ENCODE measurements at regions not wholly inside any gene's neighbourhood (a gene's known extent, or its start where the extent isn't known, plus 50 kb on each side); places are given as distances from the start of the nearest gene placed in this dataset.

DNA sequence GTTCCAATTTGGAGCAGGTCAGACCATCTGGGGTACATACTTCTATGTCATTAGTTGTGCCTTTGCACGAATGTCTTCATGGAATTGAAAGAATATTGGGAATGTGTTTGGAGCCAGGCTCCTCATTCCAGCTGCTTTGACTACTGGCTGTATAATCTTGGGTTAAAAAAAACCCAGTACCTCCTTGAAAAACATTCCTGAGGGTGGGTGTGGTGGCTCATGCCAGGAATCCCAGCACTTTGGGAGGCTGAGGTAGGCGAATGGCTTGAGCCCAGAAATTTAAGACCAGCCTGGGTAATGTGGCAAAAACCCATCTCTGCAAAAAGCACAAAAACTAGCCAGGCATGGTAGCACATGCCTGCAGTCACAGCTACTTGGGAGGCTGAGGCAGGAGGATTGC, 125.6 kb downstream of the TTC8 start:
- Histone ChIP-seq H3K27ac (no peak overlapping the region), H3K9ac (no peak overlapping the region), H3K4me2 (no peak overlapping the region), H4K20me1 (ENCODE audit: low read depth) (no peaks in the 10 kb centered on the region), H3K27me3 (no peaks in the 10 kb centered on the region), H3K4me1 (no peaks in the 10 kb centered on the region), H3F3A (ENCODE audit: low read depth) (no peaks in the 10 kb centered on the region), H3K79me2 (ENCODE audit: low read depth) (no peaks in the 10 kb centered on the region), H3K4me3 (no peak overlapping the region), H2AFZ (replicated peaks) (no peak overlapping the region), H3K36me3 (no peaks in the 10 kb centered on the region), H3K9me3 (ENCODE audit: low read depth) (no peaks in the 10 kb centered on the region)
- H3K4me1 Mint-ChIP-seq: no peaks in the 10 kb centered on the region
- no peak overlapping the region for H3K4me3 Mint-ChIP-seq
- H3K27ac Mint-ChIP-seq: no peak overlapping the region
- peaks cover 11% of the 10 kb centered on the region for H3K9me3 Mint-ChIP-seq
- H3K36me3 Mint-ChIP-seq: no peaks in the 10 kb centered on the region
- H3K27me3 Mint-ChIP-seq (ENCODE audit: insufficient read depth, low read depth): peaks cover 3% of the 10 kb centered on the region
- TF ChIP-seq, protein P1, sequence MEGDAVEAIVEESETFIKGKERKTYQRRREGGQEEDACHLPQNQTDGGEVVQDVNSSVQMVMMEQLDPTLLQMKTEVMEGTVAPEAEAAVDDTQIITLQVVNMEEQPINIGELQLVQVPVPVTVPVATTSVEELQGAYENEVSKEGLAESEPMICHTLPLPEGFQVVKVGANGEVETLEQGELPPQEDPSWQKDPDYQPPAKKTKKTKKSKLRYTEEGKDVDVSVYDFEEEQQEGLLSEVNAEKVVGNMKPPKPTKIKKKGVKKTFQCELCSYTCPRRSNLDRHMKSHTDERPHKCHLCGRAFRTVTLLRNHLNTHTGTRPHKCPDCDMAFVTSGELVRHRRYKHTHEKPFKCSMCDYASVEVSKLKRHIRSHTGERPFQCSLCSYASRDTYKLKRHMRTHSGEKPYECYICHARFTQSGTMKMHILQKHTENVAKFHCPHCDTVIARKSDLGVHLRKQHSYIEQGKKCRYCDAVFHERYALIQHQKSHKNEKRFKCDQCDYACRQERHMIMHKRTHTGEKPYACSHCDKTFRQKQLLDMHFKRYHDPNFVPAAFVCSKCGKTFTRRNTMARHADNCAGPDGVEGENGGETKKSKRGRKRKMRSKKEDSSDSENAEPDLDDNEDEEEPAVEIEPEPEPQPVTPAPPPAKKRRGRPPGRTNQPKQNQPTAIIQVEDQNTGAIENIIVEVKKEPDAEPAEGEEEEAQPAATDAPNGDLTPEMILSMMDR (IDR thresholded peaks at IDR 0.05): no peak
- no peak for TF ChIP-seq EZH2phosphoT487 (IDR thresholded peaks at IDR 0.05)
- no peak for TF ChIP-seq EZH2 (IDR thresholded peaks at IDR 0.05)
- peak; percentile 27 for DNase-seq (ENCODE audit: low spot score)

DNA sequence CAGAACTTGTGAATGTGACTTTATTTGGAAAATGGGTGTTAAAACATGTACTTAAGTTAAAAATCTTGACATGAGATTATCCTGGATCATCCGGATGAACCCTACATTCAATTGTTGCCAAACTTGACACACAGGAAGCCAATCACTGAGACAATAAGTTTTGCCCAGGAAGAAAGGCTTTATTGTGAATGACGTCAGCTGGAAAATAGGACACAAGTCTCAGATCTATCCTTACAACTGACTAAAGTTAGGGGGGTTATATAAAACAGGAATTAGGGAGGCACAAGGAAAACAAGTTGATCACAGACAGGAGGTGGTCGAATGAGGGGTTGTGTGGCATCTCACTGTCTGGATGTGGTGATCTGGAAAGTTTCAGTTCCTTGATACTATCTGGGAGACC, 126.9 kb downstream of the TTC8 start:
- no peaks in the 10 kb centered on the region for H3K4me1 Mint-ChIP-seq
- H3K9me3 ChIP-seq (ENCODE audit: low read depth): no peaks in the 10 kb centered on the region

DNA sequence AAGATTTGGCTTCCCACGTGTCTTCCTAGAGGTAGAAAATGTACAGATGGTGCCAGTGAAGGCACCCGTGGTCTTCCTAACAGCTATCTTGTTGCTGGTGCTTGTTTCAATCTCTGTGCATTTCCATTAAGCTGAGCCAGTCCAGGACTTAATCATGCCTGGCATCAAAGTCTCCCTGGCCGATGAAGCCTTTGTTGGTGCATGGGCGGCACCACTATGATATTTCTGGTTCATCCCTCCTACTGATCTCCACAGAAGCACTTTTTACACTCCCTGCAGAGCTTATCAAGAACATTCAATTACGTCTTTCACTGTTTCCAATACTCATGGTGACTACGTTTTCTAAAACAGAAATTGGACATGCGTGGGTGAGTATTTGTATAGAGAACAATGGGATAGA, 128.4 kb downstream of the TTC8 start:
- Histone ChIP-seq H3K9me3 (ENCODE audit: low read depth) (no peaks in the 10 kb centered on the region), H3K36me3 (no peaks in the 10 kb centered on the region), H3K27ac (no peak overlapping the region), H4K20me1 (ENCODE audit: low read depth) (no peaks in the 10 kb centered on the region), H3K79me2 (ENCODE audit: low read depth) (no peaks in the 10 kb centered on the region), H3K4me1 (no peaks in the 10 kb centered on the region), H3K4me2 (no peak overlapping the region), H3K4me3 (no peak overlapping the region), H3F3A (ENCODE audit: low read depth) (no peaks in the 10 kb centered on the region), H3K27me3 (no peaks in the 10 kb centered on the region), H3K9ac (no peak overlapping the region), H2AFZ (replicated peaks) (no peak overlapping the region)
- no peak for DNase-seq (ENCODE audit: low spot score)
- TF ChIP-seq, protein P1 (IDR thresholded peaks at IDR 0.05): no peak
- TF ChIP-seq EZH2 (IDR thresholded peaks at IDR 0.05): no peak
- TF ChIP-seq EZH2phosphoT487 (IDR thresholded peaks at IDR 0.05): no peak
- no peak overlapping the region for H3K4me3 Mint-ChIP-seq
- no peaks in the 10 kb centered on the region for H3K27me3 Mint-ChIP-seq (ENCODE audit: insufficient read depth, low read depth)
- H3K27ac Mint-ChIP-seq: no peak overlapping the region
- H3K36me3 Mint-ChIP-seq: no peaks in the 10 kb centered on the region
- no peaks in the 10 kb centered on the region for H3K4me1 Mint-ChIP-seq
- peaks cover 11% of the 10 kb centered on the region for H3K9me3 Mint-ChIP-seq

More for the DNA sequence above, 126.9 kb downstream of the TTC8 start:
- TF ChIP-seq EZH2 (IDR thresholded peaks at IDR 0.05) (no peak), EZH2phosphoT487 (IDR thresholded peaks at IDR 0.05) (no peak)
- TF ChIP-seq, protein P1 (IDR thresholded peaks at IDR 0.05): no peak
- no peaks in the 10 kb centered on the region for H3K4me1 ChIP-seq
- H3F3A ChIP-seq (ENCODE audit: low read depth): no peaks in the 10 kb centered on the region
- peaks cover 11% of the 10 kb centered on the region for H3K9me3 Mint-ChIP-seq
- H3K79me2 ChIP-seq (ENCODE audit: low read depth): no peaks in the 10 kb centered on the region
- no peak overlapping the region for H3K9ac ChIP-seq
- no peak for DNase-seq (ENCODE audit: low spot score)
- no peaks in the 10 kb centered on the region for H3K36me3 Mint-ChIP-seq
- no peak overlapping the region for H3K4me2 ChIP-seq
- no peak overlapping the region for H3K27ac ChIP-seq
- no peaks in the 10 kb centered on the region for H3K27me3 ChIP-seq
- no peak overlapping the region for H3K4me3 ChIP-seq
- H4K20me1 ChIP-seq (ENCODE audit: low read depth): no peaks in the 10 kb centered on the region
- no peak overlapping the region for H3K4me3 Mint-ChIP-seq
- H3K27ac Mint-ChIP-seq: no peak overlapping the region
- peaks cover 3% of the 10 kb centered on the region for H3K27me3 Mint-ChIP-seq (ENCODE audit: insufficient read depth, low read depth)
- no peak overlapping the region for H2AFZ ChIP-seq (replicated peaks)
- no peaks in the 10 kb centered on the region for H3K36me3 ChIP-seq

Data from neural progenitor cell (in vitro differentiated cells).